ENCODE measurements at regions not wholly inside any gene's neighbourhood (a gene's known extent, or its start where the extent isn't known, plus 50 kb on each side); places are given as distances from the start of the nearest gene placed in this dataset.
A peak's percentile ranks its signal among the peaks of the same experiment; 100 is the strongest.

DNA sequence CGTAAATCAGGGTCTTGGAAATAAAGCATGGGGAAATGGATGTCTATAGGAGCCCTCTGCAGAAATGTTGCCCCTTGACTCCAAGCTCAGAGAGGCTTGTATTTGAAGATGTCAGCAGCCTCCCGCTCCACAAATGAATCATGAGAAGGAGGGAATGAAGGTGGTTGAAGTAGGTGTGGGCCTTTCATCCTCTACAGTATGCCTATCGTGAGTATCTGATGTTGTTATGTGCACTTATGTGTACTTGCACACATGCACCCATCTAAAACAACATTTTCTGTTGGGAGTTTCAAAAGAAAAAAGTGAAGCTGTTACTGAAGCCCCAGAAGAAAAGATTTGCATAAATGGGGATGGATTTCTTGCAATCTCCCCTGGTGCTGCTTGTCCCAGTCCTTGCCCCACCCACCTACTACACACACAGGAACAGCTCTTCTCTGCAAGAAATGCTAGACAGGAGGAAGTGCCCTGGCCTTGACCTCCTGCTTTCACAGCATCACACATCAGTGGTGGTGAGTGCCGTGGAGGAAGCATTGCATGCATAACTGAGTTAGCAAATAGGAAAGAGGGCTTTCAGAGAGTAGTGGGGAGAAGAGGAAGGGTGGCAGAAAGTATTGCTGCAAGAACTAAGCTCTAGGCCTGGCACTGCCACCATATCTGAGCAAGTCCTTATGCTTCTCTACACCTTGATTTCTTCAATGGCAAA lies 156.1 kb downstream of the SNX18 start:
- Mint-ChIP-seq H3K4me3 (peak overlapping the region in 1 of 2 donors; percentile 51), H3K4me1 (peaks cover 79% of the 10 kb centered on the region), H3K27me3 (ENCODE audit: low read depth in 3 of 3) (peaks cover 0 to 2% (median 0%) of the 10 kb centered on the region in 3 donors), H3K36me3 (peaks cover 11 to 14% of the 10 kb centered on the region in 2 donors), H3K9me3 (peaks cover 0 to 6% (median 2%) of the 10 kb centered on the region in 7 donors), H3K27ac (peak overlapping the region; percentile 98 to 100 (median 99))
- peak overlapping the region; percentile 86 to 88 for H3K27ac ChIP-seq (ENCODE audit: low read depth in 1 of 2, low read length in 2 of 2)
- no peaks in the 10 kb centered on the region for H3K36me3 ChIP-seq (replicated peaks in 1 of 2; ENCODE audit: control insufficient read depth in 1 of 2, insufficient read depth in 2 of 2, low read length in 2 of 2)
- intact Hi-C loops (cut with micrococcal nuclease): loop anchor here in 1 of 2 donors (5.0 to 10.0 kb wide), 2 partner anchors 69 to 161 kb away; no protein-coding TSS in a partner anchor
- peak overlapping the region; percentile 25 for H3K9ac ChIP-seq (ENCODE audit: insufficient read depth, low read length, poor library complexity, severe bottlenecking)
- no peaks in the 10 kb centered on the region for H3K27me3 ChIP-seq (ENCODE audit: control insufficient read depth in 2 of 2, insufficient read depth in 2 of 2, low read length in 2 of 2)
- H3K4me3 ChIP-seq (replicated peaks in 1 of 3; ENCODE audit: low read depth in 2 of 3, low read length in 3 of 3): peak overlapping the region in 1 of 3 experiments; percentile 52
- H2AFZ ChIP-seq (ENCODE audit: insufficient read depth, low read depth, low read length, poor library complexity, severe bottlenecking): no peak overlapping the region
- peak; percentile 96 to 97 (median 96) for DNase-seq
- peak overlapping the region; percentile 55 for H3K4me2 ChIP-seq (replicated peaks; ENCODE audit: extremely low read depth, low read length, poor library complexity, severe bottlenecking)
- H3K9me3 ChIP-seq (replicated peaks in 1 of 2; ENCODE audit: control insufficient read depth in 1 of 2, insufficient read depth in 1 of 2, low read length in 2 of 2): no peaks in the 10 kb centered on the region
- peaks cover 3% of the 10 kb centered on the region for H3K79me2 ChIP-seq (ENCODE audit: insufficient read depth, low read length)
- TF ChIP-seq, protein P1, sequence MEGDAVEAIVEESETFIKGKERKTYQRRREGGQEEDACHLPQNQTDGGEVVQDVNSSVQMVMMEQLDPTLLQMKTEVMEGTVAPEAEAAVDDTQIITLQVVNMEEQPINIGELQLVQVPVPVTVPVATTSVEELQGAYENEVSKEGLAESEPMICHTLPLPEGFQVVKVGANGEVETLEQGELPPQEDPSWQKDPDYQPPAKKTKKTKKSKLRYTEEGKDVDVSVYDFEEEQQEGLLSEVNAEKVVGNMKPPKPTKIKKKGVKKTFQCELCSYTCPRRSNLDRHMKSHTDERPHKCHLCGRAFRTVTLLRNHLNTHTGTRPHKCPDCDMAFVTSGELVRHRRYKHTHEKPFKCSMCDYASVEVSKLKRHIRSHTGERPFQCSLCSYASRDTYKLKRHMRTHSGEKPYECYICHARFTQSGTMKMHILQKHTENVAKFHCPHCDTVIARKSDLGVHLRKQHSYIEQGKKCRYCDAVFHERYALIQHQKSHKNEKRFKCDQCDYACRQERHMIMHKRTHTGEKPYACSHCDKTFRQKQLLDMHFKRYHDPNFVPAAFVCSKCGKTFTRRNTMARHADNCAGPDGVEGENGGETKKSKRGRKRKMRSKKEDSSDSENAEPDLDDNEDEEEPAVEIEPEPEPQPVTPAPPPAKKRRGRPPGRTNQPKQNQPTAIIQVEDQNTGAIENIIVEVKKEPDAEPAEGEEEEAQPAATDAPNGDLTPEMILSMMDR (IDR thresholded peaks at IDR 0.05): no peak
- H4K20me1 ChIP-seq (ENCODE audit: insufficient read depth, low read length): no peaks in the 10 kb centered on the region
- no CpG with 5 or more reads among the region's 4 CpGs for whole genome bisulfite sequencing (ENCODE audit: insufficient coverage)
- H3K4me1 ChIP-seq (ENCODE audit: control insufficient read depth in 1 of 2, insufficient read depth in 2 of 2, low read length in 2 of 2): peaks cover 80 to 88% of the 10 kb centered on the region in 2 donors

DNA sequence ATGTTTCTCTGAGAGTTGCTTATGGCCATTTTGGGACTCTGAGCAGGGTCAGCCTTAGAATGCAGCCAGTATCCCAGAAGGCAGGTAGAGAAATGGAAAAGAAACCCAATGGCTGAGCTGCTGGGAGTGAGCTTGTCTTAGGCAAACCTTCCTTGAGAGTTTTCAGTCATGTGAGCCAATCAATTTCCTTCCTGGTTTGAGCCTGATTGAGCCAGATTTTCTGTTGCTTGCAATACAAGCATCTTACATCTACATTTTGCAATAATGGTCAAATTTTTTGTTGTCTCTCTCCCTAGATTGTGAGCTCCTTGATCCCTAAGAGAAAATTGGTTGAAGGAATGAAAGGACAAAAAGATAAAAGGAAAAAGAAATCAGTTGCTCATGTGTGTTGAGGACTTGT lies 155.3 kb downstream of the SNX18 start:
- H3K4me3 ChIP-seq (replicated peaks in 1 of 3; ENCODE audit: low read depth in 2 of 3, low read length in 3 of 3): peak overlapping the region in 1 of 3 experiments; percentile 52
- no peaks in the 10 kb centered on the region for H3K9me3 ChIP-seq (replicated peaks in 1 of 2; ENCODE audit: control insufficient read depth in 1 of 2, insufficient read depth in 1 of 2, low read length in 2 of 2)
- Mint-ChIP-seq H3K27me3 (ENCODE audit: low read depth in 3 of 3) (peaks cover 0 to 2% (median 0%) of the 10 kb centered on the region in 3 donors), H3K9me3 (peaks cover 0 to 10% (median 5%) of the 10 kb centered on the region in 7 donors), H3K27ac (peak overlapping the region; percentile 98 to 100 (median 99)), H3K4me1 (peaks cover 81% of the 10 kb centered on the region), H3K36me3 (peaks cover 14% of the 10 kb centered on the region in 2 donors), H3K4me3 (peak overlapping the region in 1 of 2 donors; percentile 51)
- no peaks in the 10 kb centered on the region for H3K27me3 ChIP-seq (ENCODE audit: control insufficient read depth in 2 of 2, insufficient read depth in 2 of 2, low read length in 2 of 2)
- TF ChIP-seq, protein P1 (IDR thresholded peaks at IDR 0.05): no peak
- H4K20me1 ChIP-seq (ENCODE audit: insufficient read depth, low read length): no peaks in the 10 kb centered on the region
- H3K9ac ChIP-seq (ENCODE audit: insufficient read depth, low read length, poor library complexity, severe bottlenecking): peak overlapping the region; percentile 25
- DNase-seq: peak; percentile 63 to 85 (median 81)
- H2AFZ ChIP-seq (ENCODE audit: insufficient read depth, low read depth, low read length, poor library complexity, severe bottlenecking): no peak overlapping the region
- peaks cover 3% of the 10 kb centered on the region for H3K79me2 ChIP-seq (ENCODE audit: insufficient read depth, low read length)
- H3K4me2 ChIP-seq (replicated peaks; ENCODE audit: extremely low read depth, low read length, poor library complexity, severe bottlenecking): peak overlapping the region; percentile 55
- intact Hi-C loops (cut with micrococcal nuclease): loop anchor here in 1 of 2 donors (5.0 to 10.0 kb wide), 2 partner anchors 69 to 162 kb away; no protein-coding TSS in a partner anchor
- peaks cover 80 to 89% of the 10 kb centered on the region in 2 donors for H3K4me1 ChIP-seq (ENCODE audit: control insufficient read depth in 1 of 2, insufficient read depth in 2 of 2, low read length in 2 of 2)
- H3K27ac ChIP-seq (ENCODE audit: low read depth in 1 of 2, low read length in 2 of 2): peak overlapping the region; percentile 86 to 88
- no peaks in the 10 kb centered on the region for H3K36me3 ChIP-seq (replicated peaks in 1 of 2; ENCODE audit: control insufficient read depth in 1 of 2, insufficient read depth in 2 of 2, low read length in 2 of 2)
